ENCODE measurements at regions not wholly inside any gene's neighbourhood (a gene's known extent, or its start where the extent isn't known, plus 50 kb on each side); places are given as distances from the start of the nearest gene placed in this dataset.

DNA sequence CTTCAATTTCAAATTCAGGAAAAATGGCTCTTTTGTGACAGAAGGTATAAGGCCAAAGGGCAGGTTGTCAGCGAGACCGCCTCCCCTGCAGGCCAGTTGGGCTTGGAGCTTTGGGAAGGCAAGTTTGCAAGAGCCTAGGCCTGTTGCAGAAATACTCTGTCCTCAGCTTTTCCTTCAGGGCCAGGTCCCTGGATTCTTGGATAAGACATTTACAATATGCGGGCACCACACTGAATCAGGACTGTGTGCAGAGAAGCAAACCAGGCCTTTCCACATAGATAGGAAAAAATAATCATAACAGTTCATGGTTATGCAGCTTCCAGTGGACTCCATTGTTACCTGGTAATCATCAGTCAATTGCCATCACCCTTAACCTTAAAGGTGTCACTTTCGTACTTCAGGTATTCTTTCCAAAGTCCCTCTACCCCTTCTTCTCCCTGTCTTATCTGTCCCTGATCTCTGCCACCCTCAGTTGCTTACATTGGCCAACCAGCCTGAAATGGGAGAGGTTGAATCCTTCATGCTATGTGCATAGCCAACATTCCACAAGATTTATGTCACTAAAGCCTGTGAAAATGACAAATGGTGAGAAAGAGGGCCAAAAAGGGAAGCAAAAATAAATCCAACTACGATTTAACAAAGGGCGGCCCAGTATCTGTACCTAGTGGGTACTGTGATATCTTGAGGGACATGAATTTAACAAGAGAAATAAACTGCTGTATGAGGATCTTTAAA lies 304.5 kb upstream of the NFE2L3 start:
- peaks cover 3% of the 10 kb centered on the region for H3K27me3 ChIP-seq (ENCODE audit: control insufficient read depth, insufficient read depth, low read length)
- H3K4me1 ChIP-seq (ENCODE audit: control insufficient read depth, insufficient read depth, low read length): no peaks in the 10 kb centered on the region
- H3K9ac ChIP-seq (ENCODE audit: low read depth, low read length): no peak overlapping the region
- no peaks in the 10 kb centered on the region for H3K9me3 ChIP-seq (ENCODE audit: control insufficient read depth, insufficient read depth, low read length)
- no peaks in the 10 kb centered on the region for H3K36me3 ChIP-seq (ENCODE audit: control insufficient read depth, insufficient read depth, low read length)
- H3K4me3 ChIP-seq (ENCODE audit: low read depth, low read length): no peak overlapping the region

GRCh38 chr7:25849500-25850184 lies 302.4 kb upstream of the NFE2L3 start:
- Histone ChIP-seq H3K27me3 (ENCODE audit: control insufficient read depth, insufficient read depth, low read length) (peaks cover 20% of the 10 kb centered on the region), H3K4me3 (ENCODE audit: low read depth, low read length) (no peak overlapping the region), H3K4me1 (ENCODE audit: control insufficient read depth, insufficient read depth, low read length) (peaks cover 9% of the 10 kb centered on the region), H3K9me3 (ENCODE audit: control insufficient read depth, insufficient read depth, low read length) (no peaks in the 10 kb centered on the region), H3K36me3 (ENCODE audit: control insufficient read depth, insufficient read depth, low read length) (no peaks in the 10 kb centered on the region), H3K9ac (ENCODE audit: low read depth, low read length) (no peak overlapping the region)

DNA sequence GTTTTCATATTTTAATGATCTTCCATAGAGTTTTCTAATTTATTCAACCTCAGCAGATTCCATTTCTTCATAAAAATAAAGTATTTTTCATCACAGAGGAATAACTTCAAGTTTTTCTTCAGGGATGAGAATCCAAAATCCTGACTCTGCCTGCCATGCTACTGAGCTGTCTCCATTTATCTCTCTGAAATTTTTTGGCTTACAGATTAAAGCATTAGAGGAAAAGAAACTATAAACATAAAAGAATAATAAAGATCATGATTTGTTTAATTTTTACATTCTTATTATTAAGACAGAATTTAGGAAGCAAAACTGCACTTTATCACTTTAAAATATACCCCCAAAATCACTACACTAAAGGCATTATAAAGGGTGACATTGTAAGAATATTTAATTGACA lies 301.8 kb upstream of the NFE2L3 start:
- Histone ChIP-seq H3K9ac (ENCODE audit: low read depth, low read length) (no peak overlapping the region), H3K4me1 (ENCODE audit: control insufficient read depth, insufficient read depth, low read length) (peaks cover 9% of the 10 kb centered on the region), H3K36me3 (ENCODE audit: control insufficient read depth, insufficient read depth, low read length) (no peaks in the 10 kb centered on the region), H3K4me3 (ENCODE audit: low read depth, low read length) (no peak overlapping the region), H3K27me3 (ENCODE audit: control insufficient read depth, insufficient read depth, low read length) (peaks cover 20% of the 10 kb centered on the region), H3K9me3 (ENCODE audit: control insufficient read depth, insufficient read depth, low read length) (no peaks in the 10 kb centered on the region)

GRCh38 chr7:25850735-25851134 lies 301.3 kb upstream of the NFE2L3 start:
- Histone ChIP-seq H3K4me3 (ENCODE audit: low read depth, low read length) (no peak overlapping the region), H3K4me1 (ENCODE audit: control insufficient read depth, insufficient read depth, low read length) (peaks cover 9% of the 10 kb centered on the region), H3K9me3 (ENCODE audit: control insufficient read depth, insufficient read depth, low read length) (no peaks in the 10 kb centered on the region), H3K9ac (ENCODE audit: low read depth, low read length) (no peak overlapping the region), H3K27me3 (ENCODE audit: control insufficient read depth, insufficient read depth, low read length) (peaks cover 24% of the 10 kb centered on the region), H3K36me3 (ENCODE audit: control insufficient read depth, insufficient read depth, low read length) (no peaks in the 10 kb centered on the region)

DNA sequence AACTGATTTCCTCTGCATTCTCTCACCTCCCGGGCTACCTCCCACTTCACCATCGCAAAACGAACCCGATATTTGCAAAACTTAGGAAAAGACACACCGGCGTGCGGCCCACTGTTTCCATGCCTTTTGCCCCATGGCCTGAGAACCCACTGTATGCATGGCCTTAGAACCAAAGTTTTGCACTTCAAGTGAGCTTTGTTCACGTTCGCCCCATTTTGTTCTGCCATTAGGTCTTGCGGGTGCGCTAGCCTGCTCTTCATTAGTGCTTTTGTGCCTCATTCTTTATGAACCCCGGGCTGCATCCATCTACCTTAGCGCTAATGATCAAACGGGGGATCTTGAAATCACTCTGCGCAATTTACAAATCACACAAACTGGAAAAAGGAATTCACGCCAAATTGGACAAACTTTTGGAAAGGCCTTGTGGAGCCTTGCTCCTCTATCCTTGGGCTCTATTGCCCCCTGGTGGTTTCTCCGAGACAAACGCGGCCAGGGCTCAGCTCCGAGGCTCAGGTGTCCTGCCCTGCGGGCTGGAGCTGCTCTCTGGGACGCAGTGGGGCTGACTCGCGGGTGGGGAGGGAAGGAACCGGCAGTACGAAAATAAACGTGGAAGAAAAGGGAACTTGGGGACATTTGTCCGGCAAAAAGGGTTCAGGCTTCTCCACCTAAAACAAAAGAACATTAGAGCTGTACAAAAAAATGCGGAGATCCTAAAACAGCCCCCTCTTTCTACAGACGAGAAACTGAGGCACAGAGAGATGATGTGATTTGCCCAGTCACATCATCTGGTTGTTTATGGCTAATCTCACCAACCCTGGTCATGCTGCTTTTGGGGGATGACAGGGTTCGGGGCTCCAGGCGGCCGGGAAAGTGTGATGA lies 300.4 kb upstream of the NFE2L3 start:
- peak overlapping the region; percentile 9 for H3K9ac ChIP-seq (ENCODE audit: low read depth, low read length)

DNA sequence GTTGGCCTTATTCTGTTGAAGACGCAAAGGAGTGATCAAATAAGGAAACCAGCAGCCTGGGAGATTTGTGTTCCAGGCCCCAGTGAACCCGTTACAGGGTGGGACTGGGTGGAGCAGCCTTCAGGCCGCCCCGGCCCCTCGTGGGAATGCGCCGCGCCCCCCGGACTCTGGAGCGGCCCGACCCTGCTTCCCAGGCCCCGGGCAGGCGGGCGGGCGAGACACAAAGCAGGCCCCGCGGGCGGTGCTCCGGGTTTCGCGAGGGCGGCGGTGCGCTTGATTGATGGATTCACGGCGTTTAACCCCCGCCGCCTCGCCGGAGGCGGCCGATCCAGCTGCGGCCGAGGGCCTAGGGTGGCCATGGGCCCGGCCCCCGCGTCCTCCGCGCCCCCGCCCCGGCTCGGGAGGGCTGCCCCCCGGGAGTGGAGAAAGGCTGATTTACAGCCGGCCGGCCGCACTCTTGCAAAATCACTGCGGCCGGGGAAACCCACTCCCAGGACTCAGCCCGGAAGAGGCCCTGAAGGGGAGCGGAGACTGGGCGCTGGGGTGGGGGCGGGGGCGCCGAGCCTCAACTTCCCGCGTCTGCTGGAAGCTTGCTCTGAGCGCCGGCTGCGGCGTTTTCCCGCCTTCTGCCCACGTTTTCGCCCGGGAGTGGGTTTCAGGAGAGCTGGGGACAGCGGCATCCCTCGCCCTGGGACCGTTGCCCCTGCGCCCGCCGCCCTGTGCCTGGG lies 299.6 kb upstream of the NFE2L3 start:
- H3K4me1 ChIP-seq (ENCODE audit: control insufficient read depth, insufficient read depth, low read length): peaks cover 9% of the 10 kb centered on the region
- H3K36me3 ChIP-seq (ENCODE audit: control insufficient read depth, insufficient read depth, low read length): no peaks in the 10 kb centered on the region
- peak overlapping the region; percentile 59 for H3K4me3 ChIP-seq (ENCODE audit: low read depth, low read length)
- H3K9me3 ChIP-seq (ENCODE audit: control insufficient read depth, insufficient read depth, low read length): no peaks in the 10 kb centered on the region
- peak overlapping the region; percentile 9 for H3K9ac ChIP-seq (ENCODE audit: low read depth, low read length)
- H3K27me3 ChIP-seq (ENCODE audit: control insufficient read depth, insufficient read depth, low read length): peaks cover 29% of the 10 kb centered on the region

More for the DNA sequence above, 300.4 kb upstream of the NFE2L3 start:
- Histone ChIP-seq H3K4me3 (ENCODE audit: low read depth, low read length) (peak overlapping the region; percentile 59), H3K27me3 (ENCODE audit: control insufficient read depth, insufficient read depth, low read length) (peaks cover 29% of the 10 kb centered on the region), H3K36me3 (ENCODE audit: control insufficient read depth, insufficient read depth, low read length) (no peaks in the 10 kb centered on the region), H3K9me3 (ENCODE audit: control insufficient read depth, insufficient read depth, low read length) (no peaks in the 10 kb centered on the region), H3K4me1 (ENCODE audit: control insufficient read depth, insufficient read depth, low read length) (peaks cover 9% of the 10 kb centered on the region)

DNA sequence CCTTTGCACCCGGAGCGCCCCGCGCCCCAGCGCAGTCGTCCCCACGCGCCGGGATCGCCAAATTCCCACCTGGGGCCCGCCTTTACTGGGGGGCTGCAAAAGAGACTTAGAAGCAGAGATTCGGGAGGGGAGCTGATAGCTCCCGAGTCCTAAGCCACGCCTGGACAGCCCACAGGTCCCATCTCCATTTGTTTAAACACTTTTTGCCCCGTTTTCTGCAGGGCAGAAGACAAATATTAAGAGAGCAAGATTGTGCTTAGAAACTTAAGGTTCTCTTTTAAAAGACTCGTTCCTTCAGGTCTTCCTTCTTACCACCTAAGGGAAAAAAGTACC lies 299.1 kb upstream of the NFE2L3 start:
- no peak overlapping the region for H3K9ac ChIP-seq (ENCODE audit: low read depth, low read length)
- no peaks in the 10 kb centered on the region for H3K36me3 ChIP-seq (ENCODE audit: control insufficient read depth, insufficient read depth, low read length)
- H3K9me3 ChIP-seq (ENCODE audit: control insufficient read depth, insufficient read depth, low read length): no peaks in the 10 kb centered on the region
- peaks cover 9% of the 10 kb centered on the region for H3K4me1 ChIP-seq (ENCODE audit: control insufficient read depth, insufficient read depth, low read length)
- peaks cover 31% of the 10 kb centered on the region for H3K27me3 ChIP-seq (ENCODE audit: control insufficient read depth, insufficient read depth, low read length)
- peak overlapping the region; percentile 59 for H3K4me3 ChIP-seq (ENCODE audit: low read depth, low read length)

DNA sequence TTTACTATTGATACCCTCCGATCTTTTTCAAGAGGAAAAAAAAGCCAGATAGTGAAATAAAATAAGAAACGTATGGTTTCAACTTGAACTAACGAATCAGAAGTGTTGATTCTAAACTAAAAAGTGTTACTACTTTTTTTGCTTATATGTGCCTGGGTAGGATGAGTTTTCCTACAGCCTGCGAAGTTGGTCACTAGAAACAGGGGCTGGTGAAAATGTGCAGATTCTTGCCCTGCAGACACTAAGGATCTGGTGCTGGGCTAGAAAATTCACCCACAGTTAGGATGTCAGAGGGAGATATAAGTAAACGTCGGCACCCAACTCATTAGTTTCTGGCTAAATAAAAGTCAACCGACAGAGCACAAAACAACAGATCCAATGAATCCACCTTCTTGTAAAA lies 298.7 kb upstream of the NFE2L3 start:
- Histone ChIP-seq H3K9me3 (ENCODE audit: control insufficient read depth, insufficient read depth, low read length) (no peaks in the 10 kb centered on the region), H3K36me3 (ENCODE audit: control insufficient read depth, insufficient read depth, low read length) (no peaks in the 10 kb centered on the region), H3K27me3 (ENCODE audit: control insufficient read depth, insufficient read depth, low read length) (peaks cover 35% of the 10 kb centered on the region), H3K9ac (ENCODE audit: low read depth, low read length) (no peak overlapping the region), H3K4me1 (ENCODE audit: control insufficient read depth, insufficient read depth, low read length) (peaks cover 12% of the 10 kb centered on the region), H3K4me3 (ENCODE audit: low read depth, low read length) (peak overlapping the region; percentile 28)

GRCh38 chr7:25854059-25854458 lies 297.9 kb upstream of the NFE2L3 start:
- Histone ChIP-seq H3K9me3 (ENCODE audit: control insufficient read depth, insufficient read depth, low read length) (no peaks in the 10 kb centered on the region), H3K4me3 (ENCODE audit: low read depth, low read length) (peak overlapping the region; percentile 28), H3K9ac (ENCODE audit: low read depth, low read length) (no peak overlapping the region), H3K4me1 (ENCODE audit: control insufficient read depth, insufficient read depth, low read length) (peaks cover 12% of the 10 kb centered on the region), H3K36me3 (ENCODE audit: control insufficient read depth, insufficient read depth, low read length) (no peaks in the 10 kb centered on the region), H3K27me3 (ENCODE audit: control insufficient read depth, insufficient read depth, low read length) (peaks cover 42% of the 10 kb centered on the region)

GRCh38 chr7:25854608-25855497 lies 297.1 kb upstream of the NFE2L3 start:
- peak overlapping the region; percentile 87 for H3K4me3 ChIP-seq (ENCODE audit: low read depth, low read length)
- H3K36me3 ChIP-seq (ENCODE audit: control insufficient read depth, insufficient read depth, low read length): no peaks in the 10 kb centered on the region
- H3K4me1 ChIP-seq (ENCODE audit: control insufficient read depth, insufficient read depth, low read length): peaks cover 12% of the 10 kb centered on the region
- no peak overlapping the region for H3K9ac ChIP-seq (ENCODE audit: low read depth, low read length)
- H3K9me3 ChIP-seq (ENCODE audit: control insufficient read depth, insufficient read depth, low read length): no peaks in the 10 kb centered on the region
- peaks cover 50% of the 10 kb centered on the region for H3K27me3 ChIP-seq (ENCODE audit: control insufficient read depth, insufficient read depth, low read length)

Data from iPS-15b (cell line).